ENCODE measurements at regions not wholly inside any gene's neighbourhood (a gene's known extent, or its start where the extent isn't known, plus 50 kb on each side); places are given as distances from the start of the nearest gene placed in this dataset.

DNA sequence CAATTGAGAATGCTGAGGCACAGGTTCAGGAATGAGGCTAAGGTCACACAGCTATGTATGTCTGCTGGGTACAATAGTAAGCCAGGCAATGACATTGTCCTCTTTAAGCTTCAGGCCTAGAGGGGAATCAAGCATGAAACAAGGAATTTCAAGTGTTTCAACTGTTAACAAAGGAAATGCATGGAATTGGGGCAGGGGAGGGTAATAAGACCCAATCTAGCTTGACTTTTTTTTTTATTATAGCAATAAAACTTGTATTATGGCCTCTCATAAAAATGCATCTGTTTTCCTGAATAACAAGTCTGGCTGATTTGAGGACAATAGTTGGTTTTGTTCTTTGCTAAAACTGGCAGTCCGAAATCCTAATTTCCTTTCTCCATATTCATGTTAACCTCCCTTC lies 336.7 kb downstream of the CBLN4 start:
- H3K4me1 Mint-ChIP-seq: no peaks in the 10 kb centered on the region
- TF ChIP-seq, protein P1, sequence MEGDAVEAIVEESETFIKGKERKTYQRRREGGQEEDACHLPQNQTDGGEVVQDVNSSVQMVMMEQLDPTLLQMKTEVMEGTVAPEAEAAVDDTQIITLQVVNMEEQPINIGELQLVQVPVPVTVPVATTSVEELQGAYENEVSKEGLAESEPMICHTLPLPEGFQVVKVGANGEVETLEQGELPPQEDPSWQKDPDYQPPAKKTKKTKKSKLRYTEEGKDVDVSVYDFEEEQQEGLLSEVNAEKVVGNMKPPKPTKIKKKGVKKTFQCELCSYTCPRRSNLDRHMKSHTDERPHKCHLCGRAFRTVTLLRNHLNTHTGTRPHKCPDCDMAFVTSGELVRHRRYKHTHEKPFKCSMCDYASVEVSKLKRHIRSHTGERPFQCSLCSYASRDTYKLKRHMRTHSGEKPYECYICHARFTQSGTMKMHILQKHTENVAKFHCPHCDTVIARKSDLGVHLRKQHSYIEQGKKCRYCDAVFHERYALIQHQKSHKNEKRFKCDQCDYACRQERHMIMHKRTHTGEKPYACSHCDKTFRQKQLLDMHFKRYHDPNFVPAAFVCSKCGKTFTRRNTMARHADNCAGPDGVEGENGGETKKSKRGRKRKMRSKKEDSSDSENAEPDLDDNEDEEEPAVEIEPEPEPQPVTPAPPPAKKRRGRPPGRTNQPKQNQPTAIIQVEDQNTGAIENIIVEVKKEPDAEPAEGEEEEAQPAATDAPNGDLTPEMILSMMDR (IDR thresholded peaks at IDR 0.05; ENCODE audit: unreplicated experiment in 3 of 3): no peak
- H3K36me3 Mint-ChIP-seq (ENCODE audit: low read depth): no peaks in the 10 kb centered on the region
- no peaks in the 10 kb centered on the region for H3K27me3 Mint-ChIP-seq (ENCODE audit: low read depth)
- no peak overlapping the region for H3K27ac Mint-ChIP-seq
- H3K9me3 Mint-ChIP-seq: no peaks in the 10 kb centered on the region
- no peak overlapping the region for H3K4me3 Mint-ChIP-seq

DNA sequence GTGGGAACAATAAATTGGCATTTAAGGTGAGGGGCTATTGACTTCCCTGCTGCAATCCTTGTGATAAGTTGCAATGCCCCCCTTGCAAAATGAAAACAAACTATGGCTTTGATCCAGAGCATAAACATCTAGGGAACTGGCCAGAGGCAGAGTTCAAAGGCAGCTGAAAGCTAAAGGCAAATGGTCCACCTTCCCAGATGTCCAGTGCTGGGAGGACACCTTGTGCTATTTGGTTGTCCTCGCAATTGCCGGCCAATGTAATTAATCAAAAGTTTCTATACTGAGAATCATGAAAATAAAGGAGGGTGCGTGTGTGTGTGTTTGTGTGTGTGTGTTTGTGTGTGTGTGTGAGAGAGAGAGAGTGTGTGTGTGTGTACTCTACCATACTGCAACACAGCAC lies 337.4 kb downstream of the CBLN4 start:
- H3K4me1 Mint-ChIP-seq: no peaks in the 10 kb centered on the region
- H3K36me3 Mint-ChIP-seq (ENCODE audit: low read depth): no peaks in the 10 kb centered on the region
- H3K9me3 Mint-ChIP-seq: no peaks in the 10 kb centered on the region
- TF ChIP-seq, protein P1 (IDR thresholded peaks at IDR 0.05; ENCODE audit: unreplicated experiment in 3 of 3): no peak
- no peak overlapping the region for H3K27ac Mint-ChIP-seq
- no peaks in the 10 kb centered on the region for H3K27me3 Mint-ChIP-seq (ENCODE audit: low read depth)
- no peak overlapping the region for H3K4me3 Mint-ChIP-seq

- no peaks in the 10 kb centered on the region for H3K36me3 Mint-ChIP-seq (ENCODE audit: low read depth)
- H3K4me3 Mint-ChIP-seq: no peak overlapping the region
- H3K27me3 Mint-ChIP-seq (ENCODE audit: low read depth): no peaks in the 10 kb centered on the region
- no peaks in the 10 kb centered on the region for H3K4me1 Mint-ChIP-seq
- no peak overlapping the region for H3K27ac Mint-ChIP-seq
- TF ChIP-seq, protein P1 (IDR thresholded peaks at IDR 0.05; ENCODE audit: unreplicated experiment in 3 of 3): no peak
- H3K9me3 Mint-ChIP-seq: no peaks in the 10 kb centered on the region
These were observed 338.3 kb downstream of the CBLN4 start for GRCh38 chr20:55667024-55667423.

DNA sequence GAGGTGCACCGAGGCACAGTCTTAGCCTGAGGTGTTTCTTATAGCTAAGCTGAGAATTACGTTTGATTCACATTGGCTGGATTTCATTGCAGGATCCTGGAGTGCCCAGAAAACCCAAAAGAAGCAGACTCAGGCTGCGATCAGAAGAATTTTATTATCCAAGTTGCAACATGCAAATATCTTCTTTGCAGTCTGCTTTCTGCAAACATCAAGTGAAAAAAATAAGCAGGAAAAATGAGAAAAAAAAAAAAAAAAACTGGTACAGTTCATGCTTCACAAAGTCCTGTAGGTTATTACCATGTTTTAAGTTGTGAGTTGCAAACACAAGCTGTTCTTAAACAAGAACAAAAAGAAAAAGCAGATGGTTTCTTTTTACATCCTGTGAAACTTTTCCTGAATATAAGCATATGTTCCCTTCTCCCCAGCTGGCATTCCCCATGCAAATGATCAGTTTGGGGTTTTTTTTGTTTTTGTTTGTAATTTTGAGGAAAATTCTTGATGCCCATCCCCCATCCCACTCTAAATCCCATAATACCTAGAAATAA lies 349.0 kb downstream of the CBLN4 start:
- Mint-ChIP-seq H3K36me3 (ENCODE audit: low read depth) (no peaks in the 10 kb centered on the region), H3K27me3 (ENCODE audit: low read depth) (no peaks in the 10 kb centered on the region), H3K4me1 (no peaks in the 10 kb centered on the region), H3K27ac (no peak overlapping the region), H3K4me3 (no peak overlapping the region), H3K9me3 (no peaks in the 10 kb centered on the region)
- TF ChIP-seq, protein P1 (IDR thresholded peaks at IDR 0.05; ENCODE audit: unreplicated experiment in 3 of 3): no peak

DNA sequence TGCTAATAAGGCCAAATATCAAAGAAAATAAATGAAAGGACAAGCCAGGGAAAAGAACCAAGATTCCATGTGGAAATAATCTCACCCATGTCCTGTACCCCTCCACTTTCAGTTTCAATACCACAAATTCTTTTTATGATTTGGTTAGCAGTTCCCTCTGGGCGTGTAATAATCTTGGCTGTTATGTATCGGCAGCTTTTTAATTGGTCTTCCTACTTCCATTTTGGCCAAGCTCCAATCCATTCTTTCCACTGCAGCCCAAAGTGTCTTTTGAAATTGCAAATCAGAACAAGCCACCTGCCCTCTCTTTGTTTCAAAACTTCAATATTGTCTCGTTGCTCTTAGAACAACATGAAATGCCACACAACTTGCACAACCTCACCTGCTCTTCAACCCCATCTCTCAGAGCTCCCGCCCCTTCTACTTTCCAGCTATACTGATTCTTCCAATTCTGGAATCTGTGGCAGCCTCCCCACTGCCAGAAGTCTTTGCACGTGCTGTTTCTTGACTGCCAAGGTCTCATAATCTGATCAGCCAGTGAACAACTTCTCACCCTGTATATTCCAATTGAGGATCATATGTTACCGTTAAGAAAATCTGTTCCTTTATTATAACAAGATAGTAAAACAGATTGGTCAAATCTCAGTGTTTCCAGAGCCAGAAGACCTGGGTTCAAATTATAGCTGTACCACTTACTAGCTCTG lies 354.5 kb downstream of the CBLN4 start:
- H3K27ac Mint-ChIP-seq: no peak overlapping the region
- TF ChIP-seq, protein P1 (IDR thresholded peaks at IDR 0.05; ENCODE audit: unreplicated experiment in 3 of 3): no peak
- H3K4me3 Mint-ChIP-seq: no peak overlapping the region
- no peaks in the 10 kb centered on the region for H3K27me3 Mint-ChIP-seq (ENCODE audit: low read depth)
- H3K4me1 Mint-ChIP-seq: no peaks in the 10 kb centered on the region
- no peaks in the 10 kb centered on the region for H3K9me3 Mint-ChIP-seq
- no peaks in the 10 kb centered on the region for H3K36me3 Mint-ChIP-seq (ENCODE audit: low read depth)

GRCh38 chr20:55649254-55649653 lies 356.1 kb downstream of the CBLN4 start:
- Mint-ChIP-seq H3K4me1 (no peaks in the 10 kb centered on the region), H3K27me3 (ENCODE audit: low read depth) (no peaks in the 10 kb centered on the region), H3K9me3 (no peaks in the 10 kb centered on the region), H3K27ac (no peak overlapping the region), H3K36me3 (ENCODE audit: low read depth) (no peaks in the 10 kb centered on the region), H3K4me3 (no peak overlapping the region)
- TF ChIP-seq, protein P1 (IDR thresholded peaks at IDR 0.05; ENCODE audit: unreplicated experiment in 3 of 3): no peak
